ENCODE measurements at regions not wholly inside any gene's neighbourhood (a gene's known extent, or its start where the extent isn't known, plus 50 kb on each side); places are given as distances from the start of the nearest gene placed in this dataset.

DNA sequence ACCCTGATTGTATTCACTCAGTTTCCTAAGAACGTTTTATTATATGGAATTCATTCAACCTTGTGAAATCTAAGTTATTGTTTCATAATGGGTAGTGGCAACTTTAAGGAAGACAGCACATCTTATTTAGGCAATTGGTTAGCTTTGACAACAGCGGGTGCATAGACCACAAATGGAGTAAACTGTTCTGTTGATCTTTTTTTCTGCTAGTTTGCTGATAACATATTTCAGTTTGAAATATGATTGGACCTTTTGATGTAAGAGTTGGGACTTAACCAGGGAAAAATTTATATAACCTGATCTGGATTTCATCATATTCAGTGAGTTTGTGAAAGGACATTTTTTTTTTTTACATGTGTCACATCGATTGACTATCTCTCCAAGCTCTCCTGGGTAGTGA lies 151.7 kb downstream of the HLX start:
- WGBS (ENCODE audit: insufficient coverage): no CpG with 5 or more reads among the region's 3 CpGs

DNA sequence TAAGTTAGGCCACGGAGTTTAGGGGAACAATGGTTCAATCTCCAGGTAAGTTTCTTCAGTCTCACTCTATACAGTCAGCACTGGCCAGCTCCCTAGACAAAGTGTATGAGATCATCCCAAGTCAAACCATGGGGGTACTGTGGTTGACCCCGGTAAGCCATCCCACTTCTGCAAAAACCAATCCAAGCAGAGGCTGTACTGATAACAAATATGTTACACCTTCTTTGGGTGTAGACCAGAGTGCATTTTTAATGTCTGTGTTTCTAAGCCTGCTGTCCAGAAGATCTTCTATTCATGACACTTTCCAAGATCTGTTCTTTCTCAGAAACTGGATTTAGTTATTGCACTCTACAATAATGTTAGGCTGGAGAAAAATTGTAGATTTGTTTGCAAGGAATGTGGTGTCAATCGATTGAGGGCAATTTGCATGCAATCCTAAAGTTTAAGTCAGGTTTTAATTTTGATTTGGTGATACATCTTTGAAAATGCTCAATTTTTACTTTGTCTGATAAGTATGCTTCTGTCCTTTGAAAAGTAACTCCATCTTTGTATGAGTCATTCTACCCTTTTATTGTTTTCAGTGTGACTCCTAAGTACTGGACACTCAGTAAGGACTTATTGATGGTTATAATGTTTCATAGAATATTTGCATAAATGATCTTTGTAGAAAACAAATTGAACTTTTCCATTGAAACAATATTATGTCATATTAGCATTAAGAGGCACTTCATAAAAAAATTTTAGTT lies 152.4 kb downstream of the HLX start:
- H3K27me3 Mint-ChIP-seq: peaks cover 0 to 2% of the 10 kb centered on the region in 2 donors
- no peak overlapping the region for H3K27ac Mint-ChIP-seq
- DNase-seq (no peak), ATAC-seq (replicated peaks in 1 of 4) (no peak)
- peaks cover 0 to 4% (median 0%) of the 10 kb centered on the region in 3 donors for H3K9me3 Mint-ChIP-seq
- Histone ChIP-seq H3K27ac (ENCODE audit: low read length) (no peak overlapping the region), H3K9me3 (no peaks in the 10 kb centered on the region), H3K4me3 (ENCODE audit: control insufficient read depth in 1 of 2, extremely low read depth in 1 of 2, low read length in 1 of 2) (no peak overlapping the region), H3K36me3 (ENCODE audit: control insufficient read depth in 2 of 2, extremely low read depth in 1 of 2, insufficient read depth in 1 of 2, low read length in 1 of 2) (no peaks in the 10 kb centered on the region), H3K27me3 (replicated peaks in 1 of 2; ENCODE audit: control insufficient read depth in 2 of 2, extremely low read depth in 1 of 2, insufficient read depth in 2 of 2, low read length in 1 of 2) (no peaks in the 10 kb centered on the region), H3K4me1 (ENCODE audit: control insufficient read depth in 1 of 2, extremely low read depth in 1 of 2, insufficient read depth in 2 of 2, low read length in 2 of 2) (no peaks in the 10 kb centered on the region)
- CTCF ChIA-PET: no interaction called here
- POLR2A ChIA-PET: no interaction called here
- WGBS (ENCODE audit: insufficient coverage): 63% methylated on average over 1 of the region's 3 CpGs
- H3K4me3 Mint-ChIP-seq: no peak overlapping the region
- no peaks in the 10 kb centered on the region for H3K4me1 Mint-ChIP-seq
- H3K36me3 Mint-ChIP-seq: no peaks in the 10 kb centered on the region

More for the DNA sequence above, 151.7 kb downstream of the HLX start:
- H3K4me1 ChIP-seq (ENCODE audit: control insufficient read depth in 1 of 2, extremely low read depth in 1 of 2, insufficient read depth in 2 of 2, low read length in 2 of 2): no peaks in the 10 kb centered on the region
- H3K36me3 ChIP-seq (ENCODE audit: control insufficient read depth in 2 of 2, extremely low read depth in 1 of 2, insufficient read depth in 1 of 2, low read length in 1 of 2): no peaks in the 10 kb centered on the region
- ATAC-seq (replicated peaks in 1 of 4) (no peak), DNase-seq (no peak)
- H3K9me3 ChIP-seq: no peaks in the 10 kb centered on the region
- no peak overlapping the region for H3K27ac ChIP-seq (ENCODE audit: low read length)
- H3K27me3 Mint-ChIP-seq: peaks cover 0 to 3% of the 10 kb centered on the region in 2 donors
- CTCF ChIA-PET: interaction anchor here in 1 of 2 donors (0.7 kb wide), 1 partner anchor 28 kb away, joined by 3 read pairs; no protein-coding TSS in a partner anchor
- H3K4me3 Mint-ChIP-seq: no peak overlapping the region
- H3K4me3 ChIP-seq (ENCODE audit: control insufficient read depth in 1 of 2, extremely low read depth in 1 of 2, low read length in 1 of 2): no peak overlapping the region
- H3K9me3 Mint-ChIP-seq: peaks cover 0 to 6% (median 0%) of the 10 kb centered on the region in 3 donors
- no peaks in the 10 kb centered on the region for H3K36me3 Mint-ChIP-seq
- POLR2A ChIA-PET: no interaction called here
- no peak overlapping the region for H3K27ac Mint-ChIP-seq
- no peaks in the 10 kb centered on the region for H3K4me1 Mint-ChIP-seq
- H3K27me3 ChIP-seq (replicated peaks in 1 of 2; ENCODE audit: control insufficient read depth in 2 of 2, extremely low read depth in 1 of 2, insufficient read depth in 2 of 2, low read length in 1 of 2): no peaks in the 10 kb centered on the region

DNA sequence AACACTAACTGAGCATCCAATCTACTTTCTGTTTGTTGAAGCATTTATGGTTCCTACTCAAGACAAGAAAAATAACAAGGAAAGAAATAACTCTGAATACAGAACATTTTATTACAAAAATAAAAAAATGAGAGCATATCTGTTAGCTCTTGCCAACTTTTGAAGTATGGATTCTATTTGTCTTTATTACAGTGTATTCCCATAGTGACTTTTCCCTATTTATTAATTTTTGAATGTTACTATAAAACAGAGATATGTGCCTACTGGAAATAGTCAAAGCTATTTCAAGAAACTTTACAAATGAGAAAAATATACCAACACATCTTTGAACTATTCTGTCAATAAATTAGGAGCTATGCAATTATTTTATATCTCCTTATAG lies 153.0 kb downstream of the HLX start:
- H3K4me1 ChIP-seq (ENCODE audit: control insufficient read depth in 1 of 2, extremely low read depth in 1 of 2, insufficient read depth in 2 of 2, low read length in 2 of 2): no peaks in the 10 kb centered on the region
- no peaks in the 10 kb centered on the region for H3K36me3 Mint-ChIP-seq
- ChIA-PET POLR2A (no interaction called here), CTCF (no interaction called here)
- H3K4me3 Mint-ChIP-seq: no peak overlapping the region
- no peaks in the 10 kb centered on the region for H3K27me3 Mint-ChIP-seq
- no peaks in the 10 kb centered on the region for H3K36me3 ChIP-seq (ENCODE audit: control insufficient read depth in 2 of 2, extremely low read depth in 1 of 2, insufficient read depth in 1 of 2, low read length in 1 of 2)
- H3K27me3 ChIP-seq (replicated peaks in 1 of 2; ENCODE audit: control insufficient read depth in 2 of 2, extremely low read depth in 1 of 2, insufficient read depth in 2 of 2, low read length in 1 of 2): no peaks in the 10 kb centered on the region
- ATAC-seq (replicated peaks in 1 of 4) (no peak), DNase-seq (no peak)
- H3K27ac Mint-ChIP-seq: no peak overlapping the region
- H3K4me1 Mint-ChIP-seq: no peaks in the 10 kb centered on the region
- no peaks in the 10 kb centered on the region for H3K9me3 ChIP-seq
- H3K27ac ChIP-seq (ENCODE audit: low read length): no peak overlapping the region
- no peak overlapping the region for H3K4me3 ChIP-seq (ENCODE audit: control insufficient read depth in 1 of 2, extremely low read depth in 1 of 2, low read length in 1 of 2)
- H3K9me3 Mint-ChIP-seq: peaks cover 0 to 4% (median 0%) of the 10 kb centered on the region in 3 donors

DNA sequence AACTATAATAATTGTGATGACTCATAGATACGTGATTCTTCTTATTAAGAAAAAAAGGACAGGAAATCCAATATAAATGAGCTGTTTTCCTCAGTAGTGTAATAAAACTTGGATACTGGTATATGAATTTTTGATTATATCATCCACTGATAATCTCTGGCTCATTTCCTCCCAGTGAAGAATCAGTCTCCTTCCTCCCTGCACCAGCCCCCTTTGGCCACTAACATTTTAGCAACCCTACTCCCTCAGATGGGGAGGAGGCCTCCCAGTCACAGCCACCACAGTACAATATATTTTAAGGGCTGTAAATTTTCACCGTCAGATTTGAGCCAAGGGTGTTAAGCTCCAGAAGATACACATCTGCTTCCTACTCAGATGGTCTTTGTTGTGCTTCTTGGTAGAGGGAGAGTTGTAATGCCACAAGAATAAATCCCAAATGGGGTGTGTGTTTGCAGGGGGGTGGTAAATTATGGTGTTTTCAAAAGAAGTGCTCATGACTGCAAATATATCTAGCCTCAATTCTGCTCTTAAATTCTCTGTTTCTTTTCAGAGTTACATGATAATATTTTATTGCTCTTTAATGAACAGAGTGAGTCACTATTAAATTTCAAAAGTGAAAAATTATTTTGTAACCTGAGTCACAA lies 153.5 kb downstream of the HLX start:
- CTCF ChIA-PET: no interaction called here
- Histone ChIP-seq H3K4me1 (ENCODE audit: control insufficient read depth in 1 of 2, extremely low read depth in 1 of 2, insufficient read depth in 2 of 2, low read length in 2 of 2) (no peaks in the 10 kb centered on the region), H3K27me3 (replicated peaks in 1 of 2; ENCODE audit: control insufficient read depth in 2 of 2, extremely low read depth in 1 of 2, insufficient read depth in 2 of 2, low read length in 1 of 2) (no peaks in the 10 kb centered on the region), H3K27ac (ENCODE audit: low read length) (no peak overlapping the region), H3K36me3 (ENCODE audit: control insufficient read depth in 2 of 2, extremely low read depth in 1 of 2, insufficient read depth in 1 of 2, low read length in 1 of 2) (no peaks in the 10 kb centered on the region), H3K4me3 (ENCODE audit: control insufficient read depth in 1 of 2, extremely low read depth in 1 of 2, low read length in 1 of 2) (no peak overlapping the region), H3K9me3 (no peaks in the 10 kb centered on the region)
- Mint-ChIP-seq H3K27ac (no peak overlapping the region), H3K27me3 (no peaks in the 10 kb centered on the region), H3K36me3 (no peaks in the 10 kb centered on the region), H3K4me3 (no peak overlapping the region), H3K9me3 (peaks cover 0 to 5% (median 0%) of the 10 kb centered on the region in 3 donors), H3K4me1 (no peaks in the 10 kb centered on the region)
- ATAC-seq (replicated peaks in 1 of 4) (no peak), DNase-seq (no peak)
- POLR2A ChIA-PET: no interaction called here
- WGBS (ENCODE audit: insufficient coverage): no CpG with 5 or more reads among the region's 2 CpGs

DNA sequence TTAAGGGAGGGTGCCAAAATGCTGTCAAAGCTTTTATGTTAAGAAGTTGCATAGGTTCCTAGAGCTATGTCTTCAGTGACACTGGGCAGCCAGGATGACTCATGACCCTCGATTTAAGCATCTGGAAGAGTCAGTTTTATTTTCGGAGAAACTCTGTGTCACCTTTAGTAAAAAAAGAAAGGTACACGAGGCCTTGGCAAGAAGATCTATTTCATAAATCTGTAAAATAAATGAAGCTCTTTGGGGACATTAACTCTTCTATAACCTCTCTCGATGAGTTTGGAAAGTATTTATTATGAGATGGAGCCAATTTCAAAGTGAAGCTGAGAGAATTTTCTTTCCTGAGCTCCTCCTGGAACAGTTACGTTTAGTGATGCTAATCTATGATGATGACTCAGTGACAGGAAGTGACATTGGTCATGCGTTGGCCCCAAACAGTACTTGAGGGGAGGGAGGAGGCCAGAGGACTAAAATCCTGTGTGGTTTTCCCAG lies 156.5 kb downstream of the HLX start:
- peaks cover 0 to 5% (median 0%) of the 10 kb centered on the region in 3 donors for H3K9me3 Mint-ChIP-seq
- Histone ChIP-seq H3K27me3 (replicated peaks in 1 of 2; ENCODE audit: control insufficient read depth in 2 of 2, extremely low read depth in 1 of 2, insufficient read depth in 2 of 2, low read length in 1 of 2) (no peaks in the 10 kb centered on the region), H3K4me3 (ENCODE audit: control insufficient read depth in 1 of 2, extremely low read depth in 1 of 2, low read length in 1 of 2) (no peak overlapping the region), H3K36me3 (ENCODE audit: control insufficient read depth in 2 of 2, extremely low read depth in 1 of 2, insufficient read depth in 1 of 2, low read length in 1 of 2) (no peaks in the 10 kb centered on the region), H3K27ac (ENCODE audit: low read length) (no peak overlapping the region), H3K4me1 (ENCODE audit: control insufficient read depth in 1 of 2, extremely low read depth in 1 of 2, insufficient read depth in 2 of 2, low read length in 2 of 2) (no peaks in the 10 kb centered on the region), H3K9me3 (no peaks in the 10 kb centered on the region)
- no peaks in the 10 kb centered on the region for H3K36me3 Mint-ChIP-seq
- H3K27ac Mint-ChIP-seq: no peak overlapping the region
- H3K4me3 Mint-ChIP-seq: no peak overlapping the region
- peaks cover 0 to 3% of the 10 kb centered on the region in 2 donors for H3K27me3 Mint-ChIP-seq
- 16% methylated on average over 3 of the region's 6 CpGs for WGBS (ENCODE audit: insufficient coverage)
- ATAC-seq (replicated peaks in 1 of 4) (no peak), DNase-seq (no peak)
- ChIA-PET POLR2A (no interaction called here), CTCF (no interaction called here)
- no peaks in the 10 kb centered on the region for H3K4me1 Mint-ChIP-seq

DNA sequence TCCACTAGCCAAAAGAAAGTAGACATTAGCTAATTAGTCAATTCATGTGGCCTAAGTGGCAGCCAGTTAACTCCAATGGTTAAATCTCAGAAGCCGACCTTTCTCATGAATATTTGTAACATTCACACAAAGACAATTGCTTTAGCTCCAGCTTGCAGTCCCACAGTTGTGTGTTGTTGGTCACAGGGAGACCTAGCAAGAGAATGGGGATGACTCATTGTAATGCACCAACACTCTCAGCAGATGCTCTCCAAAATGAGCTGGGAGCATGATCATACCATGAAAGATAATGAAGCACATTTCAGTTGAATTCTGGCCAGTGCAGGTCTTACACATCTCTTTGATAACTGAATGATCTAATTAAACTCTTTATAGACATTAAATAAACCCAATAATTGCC lies 160.4 kb downstream of the HLX start:
- Histone ChIP-seq H3K4me3 (ENCODE audit: control insufficient read depth in 1 of 2, extremely low read depth in 1 of 2, low read length in 1 of 2) (no peak overlapping the region), H3K4me1 (ENCODE audit: control insufficient read depth in 1 of 2, extremely low read depth in 1 of 2, insufficient read depth in 2 of 2, low read length in 2 of 2) (no peaks in the 10 kb centered on the region), H3K36me3 (ENCODE audit: control insufficient read depth in 2 of 2, extremely low read depth in 1 of 2, insufficient read depth in 1 of 2, low read length in 1 of 2) (no peaks in the 10 kb centered on the region), H3K27ac (ENCODE audit: low read length) (no peak overlapping the region), H3K9me3 (no peaks in the 10 kb centered on the region), H3K27me3 (replicated peaks in 1 of 2; ENCODE audit: control insufficient read depth in 2 of 2, extremely low read depth in 1 of 2, insufficient read depth in 2 of 2, low read length in 1 of 2) (peaks cover 0 to 2% of the 10 kb centered on the region in 2 experiments)
- no peak overlapping the region for H3K27ac Mint-ChIP-seq
- POLR2A ChIA-PET: no interaction called here
- DNase-seq: no peak
- no peak overlapping the region for H3K4me3 Mint-ChIP-seq
- H3K9me3 Mint-ChIP-seq: peaks cover 0 to 5% (median 0%) of the 10 kb centered on the region in 3 donors
- peaks cover 2 to 3% of the 10 kb centered on the region in 2 donors for H3K27me3 Mint-ChIP-seq
- WGBS (ENCODE audit: insufficient coverage): no CpG with 5 or more reads among the region's 1 CpG
- no peaks in the 10 kb centered on the region for H3K36me3 Mint-ChIP-seq
- no peak for ATAC-seq (replicated peaks in 1 of 4)
- CTCF ChIA-PET: no interaction called here
- no peaks in the 10 kb centered on the region for H3K4me1 Mint-ChIP-seq
